GM18520 (cell line): ENCODE measurements at regions not wholly inside any gene's neighbourhood (a gene's known extent, or its start where the extent isn't known, plus 50 kb on each side); places are given as distances from the start of the nearest gene placed in this dataset.
"Not testable (repeated sequence)": the region's sequence is repeated elsewhere in the genome, so short reads cannot be mapped to it uniquely, and the experiment has no call there.

Experiments used
- ATAC-seq: cut with Tn5 transposase; IDR thresholded peaks from one replicate; pipeline ENCODE4 v1.9.1; 2021; ENCODE audit not compliant: unreplicated experiment

DNA sequence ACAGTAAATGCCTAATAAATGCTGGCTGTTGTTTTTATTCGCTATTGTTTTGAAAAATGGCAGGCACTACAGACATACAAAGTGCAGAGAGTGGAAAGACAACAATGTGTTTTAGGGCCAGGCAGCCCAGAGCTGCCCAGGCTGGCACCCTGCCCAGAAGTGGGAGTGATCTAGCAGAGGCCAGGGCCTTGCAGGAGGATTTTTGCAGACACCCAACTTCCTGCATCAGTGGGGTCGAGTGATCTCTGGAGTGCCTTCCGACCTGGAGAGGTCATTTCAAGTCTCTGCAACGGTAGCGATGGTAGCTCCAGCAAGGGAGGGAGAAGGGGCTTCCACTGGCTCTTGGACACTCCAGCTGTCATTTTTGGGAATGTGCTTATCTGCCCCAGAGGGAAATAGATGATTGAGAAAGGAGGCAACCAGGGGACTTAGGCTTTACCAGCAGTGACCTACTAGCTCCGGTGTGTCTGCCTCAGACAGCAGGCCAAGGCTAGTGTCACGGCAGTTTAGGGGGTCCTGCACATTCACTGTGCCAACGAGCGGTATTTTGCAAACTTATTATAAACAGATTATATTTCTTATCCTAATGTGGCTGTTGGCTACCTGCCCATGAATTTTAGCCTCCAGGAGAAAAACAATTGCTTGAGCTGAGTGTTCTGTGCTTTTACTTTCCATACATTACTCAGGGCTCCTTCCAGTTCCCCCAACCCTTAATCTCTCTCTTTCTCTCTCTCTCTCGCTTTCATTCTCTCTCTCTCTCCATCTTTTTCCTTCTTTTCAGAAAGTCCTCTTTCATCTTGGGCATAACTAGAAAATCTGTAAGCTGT is 153.9 kb upstream of the PLGLB2 start:
- not testable (repeated sequence) for ATAC-seq

DNA sequence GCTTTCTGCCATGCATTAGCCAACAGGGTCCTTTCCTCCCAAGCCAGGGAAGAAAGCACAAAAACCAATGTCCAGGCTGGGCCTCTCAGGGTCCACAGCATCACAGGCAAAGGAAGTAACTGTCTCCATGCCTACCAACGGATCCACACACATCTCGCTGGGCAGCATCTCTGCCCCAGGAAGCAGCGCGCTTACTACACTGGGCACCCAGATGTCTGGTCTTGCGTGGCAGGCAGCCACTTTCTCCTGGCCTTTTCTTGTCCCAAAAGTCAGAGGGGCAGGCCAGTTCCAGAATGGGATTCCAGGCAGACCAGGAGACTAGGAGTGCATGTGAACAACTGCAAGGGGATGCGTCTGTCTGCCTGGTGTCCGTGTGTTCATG is 153.3 kb upstream of the PLGLB2 start:
- not testable (repeated sequence) for ATAC-seq

DNA sequence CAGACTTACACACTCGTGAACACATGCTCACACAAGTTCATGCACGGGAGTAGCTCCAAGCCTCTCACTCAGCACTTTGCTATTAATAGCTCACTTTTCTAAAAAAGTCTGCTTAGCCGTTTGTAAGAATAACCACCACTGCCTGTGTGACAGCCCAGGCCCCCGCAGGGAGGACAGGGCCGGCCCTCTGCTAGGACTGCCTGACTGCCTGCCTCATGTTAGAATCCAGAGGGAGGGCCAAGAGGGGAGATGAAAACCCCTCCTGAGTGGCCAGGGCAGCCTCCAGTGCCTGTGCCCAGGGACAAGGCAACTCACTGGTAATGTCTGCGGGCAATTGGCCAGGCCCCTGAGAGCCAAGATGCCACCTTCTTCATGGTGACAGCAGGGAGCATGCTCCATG is 152.9 kb upstream of the PLGLB2 start:
- ATAC-seq, result not testable (repeated sequence)

GRCh38 chr2:87600961-87601360 is 146.9 kb upstream of the PLGLB2 start:
- not testable (repeated sequence) for ATAC-seq

DNA sequence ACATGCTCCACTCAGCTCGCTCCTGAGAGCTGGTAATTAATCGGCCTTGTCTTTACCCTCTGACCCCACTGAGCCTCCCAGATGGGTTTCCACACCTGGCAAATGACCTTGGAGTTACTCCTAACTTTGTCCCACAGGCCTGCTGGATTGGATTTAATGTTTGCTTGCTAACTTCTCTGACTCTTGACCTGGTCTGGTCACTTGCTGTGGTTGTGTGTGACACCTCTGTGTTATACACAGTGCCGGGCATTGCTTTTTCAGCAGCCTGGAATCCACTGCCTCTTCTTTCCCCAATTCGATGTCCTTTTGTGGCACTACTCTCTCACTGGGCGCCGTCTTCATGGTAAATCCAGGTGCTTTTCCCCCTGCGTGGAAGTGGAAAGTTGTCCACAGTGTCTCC is 145.8 kb upstream of the PLGLB2 start:
- not testable (repeated sequence) for ATAC-seq

DNA sequence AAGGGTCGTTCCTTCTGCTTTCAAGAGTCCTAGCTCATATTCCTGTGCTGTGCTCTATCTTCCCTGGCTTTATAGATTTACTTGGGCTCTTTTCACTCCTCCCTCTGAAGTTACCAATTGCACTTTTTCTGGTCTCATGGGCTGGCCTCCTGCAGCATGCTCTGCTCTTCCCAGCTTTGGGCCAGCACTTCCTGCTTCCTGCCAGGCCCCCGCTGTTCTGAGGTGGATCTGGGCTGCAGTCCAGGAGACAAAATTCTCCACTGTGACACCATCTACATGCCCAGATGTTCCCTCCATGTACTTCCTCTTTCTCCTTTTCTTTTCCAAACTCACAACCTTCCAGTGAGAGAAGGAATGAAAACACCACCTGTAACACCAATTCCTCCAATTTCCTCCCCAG is 145.2 kb upstream of the PLGLB2 start:
- ATAC-seq, result not testable (repeated sequence)

DNA sequence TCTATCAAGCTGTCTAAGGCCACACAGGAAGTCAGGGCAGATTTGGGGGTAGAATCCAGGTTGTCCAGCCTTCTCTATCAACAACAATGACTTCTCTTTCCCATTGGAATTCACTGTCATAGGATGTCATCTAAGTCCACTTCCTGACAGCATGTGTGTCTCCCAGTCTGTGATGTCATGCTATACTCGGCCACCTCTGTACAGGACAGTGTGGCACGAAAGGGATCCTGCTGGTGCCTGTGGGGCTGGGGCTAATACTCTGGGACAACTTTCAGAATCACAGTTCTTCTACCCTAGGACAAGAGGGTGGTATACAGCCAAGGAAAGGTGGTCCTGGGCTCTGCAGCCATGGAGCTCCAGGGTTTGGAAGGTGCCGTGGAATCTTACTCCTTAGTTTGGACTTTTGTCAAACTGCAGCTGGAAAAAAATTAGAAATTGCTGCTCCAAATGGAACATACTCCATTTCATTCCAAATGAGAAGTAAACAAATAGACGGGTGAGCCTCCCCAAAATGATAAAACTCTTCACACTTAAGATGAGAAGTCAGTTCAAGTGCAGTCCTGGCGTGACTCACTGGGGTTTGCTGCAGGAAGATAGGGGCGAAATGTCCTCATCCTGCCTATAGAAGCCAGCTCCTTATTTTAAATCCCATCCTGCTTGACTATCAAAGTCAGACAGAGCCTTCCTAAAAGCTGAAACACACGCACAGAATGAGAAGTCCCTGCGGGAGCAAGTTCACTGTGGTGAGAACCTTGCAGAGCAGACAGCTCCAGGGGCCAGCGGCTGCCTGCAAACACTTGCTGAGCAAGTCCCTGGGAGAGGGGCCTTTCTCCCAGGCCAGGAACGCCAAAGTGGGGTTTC is 144.2 kb upstream of the PLGLB2 start:
- ATAC-seq, result not testable (repeated sequence)

DNA sequence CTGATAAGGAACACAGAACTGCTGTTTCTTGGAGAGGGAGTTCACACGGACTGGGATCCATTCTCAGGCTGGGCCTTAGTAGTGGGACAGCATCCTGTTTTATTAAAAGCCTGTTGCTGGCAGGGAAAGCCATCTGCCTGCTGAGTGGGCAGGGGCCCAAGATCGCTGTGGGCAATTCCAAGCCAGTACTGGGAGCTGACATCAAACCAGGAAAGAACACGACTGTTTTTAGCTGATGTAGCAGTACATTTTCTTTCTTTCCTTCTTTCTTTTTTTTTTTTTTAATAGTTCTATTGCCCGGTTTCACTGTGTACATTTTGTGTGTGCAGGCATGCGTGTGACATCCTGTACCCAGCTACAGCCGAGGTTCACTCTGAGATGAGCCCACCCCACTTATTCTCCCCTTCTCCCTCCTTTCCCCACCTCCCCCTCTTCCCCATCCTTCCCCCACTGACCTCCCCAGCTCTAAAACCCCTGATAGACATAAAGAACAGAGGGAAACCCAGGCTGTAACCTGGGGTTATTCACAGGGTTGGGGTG is 143.5 kb upstream of the PLGLB2 start:
- ATAC-seq, result not testable (repeated sequence)

DNA sequence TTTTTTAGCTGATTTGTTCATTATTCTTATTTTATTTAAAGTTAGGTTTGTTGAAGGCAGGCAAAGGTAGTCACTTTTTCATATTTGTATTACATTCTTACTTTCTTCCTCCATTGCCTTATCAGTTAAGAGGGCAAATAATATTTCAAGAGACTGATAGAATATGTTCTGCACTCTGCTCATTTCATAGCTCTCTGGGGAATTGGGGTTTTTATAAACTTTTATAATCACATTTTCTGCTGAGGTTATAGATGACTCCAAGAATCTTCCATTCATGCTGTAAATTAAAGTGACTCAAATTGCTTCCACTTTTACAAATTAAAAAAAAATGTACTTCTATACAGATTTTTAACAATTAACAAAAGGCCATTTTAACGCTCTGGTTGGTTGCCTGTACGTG is 142.9 kb upstream of the PLGLB2 start:
- not testable (repeated sequence) for ATAC-seq

GRCh38 chr2:87608377-87609166 is 139.3 kb upstream of the PLGLB2 start:
- ATAC-seq, result not testable (repeated sequence)

DNA sequence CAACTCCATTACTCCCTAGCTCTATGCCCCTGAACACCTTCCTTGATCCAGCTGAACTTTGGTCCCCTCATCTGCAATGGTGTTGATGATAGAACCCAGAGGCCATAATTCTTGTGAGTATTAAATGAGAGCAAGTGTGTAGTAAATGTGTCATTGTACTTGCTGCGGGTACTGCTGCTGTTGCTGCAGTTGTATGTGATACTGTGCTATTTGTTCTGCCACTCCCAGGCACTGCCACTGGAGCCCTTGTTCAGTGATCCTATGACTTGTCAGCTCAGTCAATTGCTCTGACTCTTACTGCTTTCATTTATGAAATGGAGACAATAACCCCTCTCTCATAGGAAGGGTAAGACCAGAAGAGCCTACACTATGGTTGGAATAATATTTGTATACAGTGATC is 136.9 kb upstream of the PLGLB2 start:
- ATAC-seq, result not testable (repeated sequence)

DNA sequence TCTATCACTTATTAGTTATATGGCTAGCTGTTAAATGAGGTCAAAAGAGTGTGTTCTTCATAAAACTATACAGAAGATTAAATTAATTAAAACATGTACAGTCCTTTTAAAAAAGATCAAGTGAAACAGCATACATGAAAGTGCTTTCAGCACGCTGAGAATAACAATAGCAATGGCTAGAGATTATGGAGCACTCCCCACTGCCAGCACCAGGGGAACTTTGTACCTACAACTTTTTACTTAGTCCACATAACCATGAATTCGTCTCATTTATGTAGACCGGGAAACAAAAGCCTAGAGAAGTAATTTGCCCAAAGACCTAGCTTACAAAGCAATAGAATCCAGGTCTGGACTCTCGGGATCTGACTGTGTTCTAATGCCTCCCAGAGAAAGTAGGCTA is 136.5 kb upstream of the PLGLB2 start:
- not testable (repeated sequence) for ATAC-seq

GRCh38 chr2:87611956-87612355 is 135.9 kb upstream of the PLGLB2 start:
- not testable (repeated sequence) for ATAC-seq

DNA sequence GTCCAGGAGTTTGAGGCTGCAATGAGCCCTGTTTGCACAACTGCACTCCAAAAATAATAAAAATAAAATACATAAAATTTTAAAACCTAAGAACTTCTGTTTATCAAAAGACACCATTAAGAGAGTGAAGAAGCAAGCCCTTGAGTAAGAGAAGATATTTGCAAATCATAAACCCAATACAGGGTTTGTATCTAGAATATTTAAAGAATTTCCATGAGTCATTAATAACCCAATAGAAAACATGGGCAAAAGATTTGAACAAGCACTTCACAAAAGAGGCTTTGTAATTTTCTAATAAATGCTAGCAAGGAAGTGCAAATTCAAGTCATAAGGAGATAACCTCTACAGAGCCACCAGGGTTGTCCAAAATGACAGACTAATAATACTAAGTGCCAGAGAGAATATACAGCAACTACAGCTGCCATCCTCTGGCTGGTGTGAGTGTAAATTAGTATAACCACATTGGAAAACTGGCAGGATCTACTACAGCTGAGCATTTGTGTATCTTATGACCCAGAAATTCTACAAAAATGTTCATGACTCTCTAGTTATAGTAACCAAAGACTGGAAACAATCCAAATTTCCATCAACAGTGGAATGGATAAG is 133.0 kb upstream of the PLGLB2 start:
- ATAC-seq, result not testable (repeated sequence)

DNA sequence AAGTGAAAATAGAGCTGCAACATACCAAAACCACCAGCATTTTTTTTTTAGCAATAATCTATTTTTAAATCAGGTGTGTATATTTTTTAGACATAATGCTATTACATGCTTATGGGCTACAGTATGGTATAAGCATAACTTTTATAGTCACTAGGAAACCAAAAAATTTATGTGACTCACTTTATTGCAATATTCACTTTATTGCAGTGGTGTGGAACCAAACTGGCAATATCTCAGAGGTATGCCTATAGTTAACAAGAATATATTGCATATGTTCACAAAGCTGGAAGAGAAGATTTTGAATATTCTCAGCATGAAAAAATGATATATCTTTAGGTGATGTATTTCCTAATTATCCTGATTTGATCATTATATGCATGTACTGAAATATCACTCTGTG is 128.8 kb upstream of the PLGLB2 start:
- not testable (repeated sequence) for ATAC-seq

- not testable (repeated sequence) for ATAC-seq
Observed at GRCh38 chr2:87621139-87621538, 126.7 kb upstream of the PLGLB2 start.

DNA sequence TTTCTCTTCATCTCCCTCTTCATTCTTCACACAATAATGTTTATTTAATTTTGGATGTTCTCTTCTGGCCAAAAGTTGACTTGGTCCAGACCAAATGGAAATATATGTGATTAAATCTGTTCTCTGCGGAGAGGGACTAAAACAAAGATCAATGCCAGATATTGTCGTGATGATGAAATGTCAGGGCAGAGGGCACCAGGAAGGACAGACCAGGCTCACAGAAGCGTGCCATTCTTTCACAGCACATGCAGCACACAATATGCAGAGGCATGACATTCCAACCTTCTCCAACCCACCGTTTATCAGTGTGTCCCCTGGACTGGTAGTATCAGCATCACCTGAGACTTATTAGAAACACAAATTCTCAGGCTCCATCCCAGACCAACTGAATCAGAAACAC is 125.2 kb upstream of the PLGLB2 start:
- ATAC-seq, result not testable (repeated sequence)

DNA sequence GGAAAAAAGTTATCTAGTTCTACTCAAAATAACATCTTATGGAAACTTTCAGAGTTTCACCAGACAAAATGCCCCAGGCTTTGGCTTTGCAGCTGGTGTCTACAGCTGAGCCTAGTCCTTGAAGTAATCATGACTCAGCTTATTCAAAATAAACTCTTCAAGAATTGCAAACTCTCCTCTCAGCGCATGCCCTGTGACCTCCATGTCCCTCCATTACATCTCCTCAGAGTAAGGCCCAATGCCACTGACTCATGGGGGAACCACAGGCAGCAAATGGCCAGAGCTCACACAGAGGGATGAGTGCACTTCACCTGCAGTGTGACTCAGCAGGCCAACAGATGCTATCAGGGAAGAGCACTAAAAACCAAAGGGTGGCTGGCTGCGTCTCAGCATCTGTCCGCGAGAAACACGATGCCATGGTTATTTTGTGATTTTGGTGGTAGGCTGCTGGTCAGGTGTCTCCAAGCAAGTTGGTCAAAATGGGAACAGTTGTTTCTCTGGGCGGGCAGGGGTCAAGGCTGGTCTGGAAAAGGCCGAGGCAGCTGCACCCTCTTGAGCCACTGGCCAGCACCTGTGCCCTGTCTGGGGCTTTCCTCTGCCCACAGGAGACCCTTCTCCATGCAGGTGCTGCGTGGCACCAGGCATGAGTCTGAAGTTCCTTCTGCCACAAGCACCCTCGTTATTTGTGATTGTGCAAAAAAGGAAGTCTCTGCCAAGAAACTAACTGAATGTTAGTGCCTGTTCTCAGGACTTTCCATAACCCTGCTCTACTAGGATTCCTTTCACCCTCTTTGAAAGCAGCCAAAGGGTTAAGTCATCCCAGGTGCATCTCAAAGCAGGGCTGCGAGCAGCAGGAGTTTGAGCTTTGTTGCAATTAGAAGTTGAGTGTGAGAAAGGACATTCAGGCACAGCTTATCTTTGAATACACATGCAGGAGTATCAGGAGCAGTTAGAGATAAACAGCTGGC is 118.1 kb upstream of the PLGLB2 start:
- ATAC-seq, result not testable (repeated sequence)

DNA sequence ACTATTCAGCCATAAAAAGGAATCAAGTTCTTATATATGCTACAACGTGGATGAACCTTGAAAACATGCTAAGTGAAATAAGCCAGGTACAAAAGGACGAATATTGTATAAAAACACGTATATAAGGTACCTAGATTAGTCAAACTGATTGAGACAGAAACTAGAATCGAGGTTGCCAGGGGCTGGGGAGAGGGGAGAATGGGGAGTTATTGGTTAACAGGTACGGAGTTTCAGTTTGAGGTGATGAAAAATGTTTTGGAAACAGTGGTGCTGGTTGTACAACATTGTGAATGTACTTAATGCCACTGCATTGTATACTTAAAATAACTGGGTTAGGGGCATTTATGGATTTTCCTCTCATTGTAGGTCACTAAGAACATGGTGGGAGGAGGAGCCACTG is 117.0 kb upstream of the PLGLB2 start:
- peak; percentile 31 for ATAC-seq
